PFSK-1 (cell line): ENCODE measurements at regions not wholly inside any gene's neighbourhood (a gene's known extent, or its start where the extent isn't known, plus 50 kb on each side); places are given as distances from the start of the nearest gene placed in this dataset.

ENCODE experiments used
- FOXP2 ChIP-seq: optimal IDR thresholded peaks from 2 replicates; pipeline ENCODE3; 2011; ENCODE audit warnings: borderline replicate concordance, control low read depth, inconsistent platforms; ENCODE audit not compliant: insufficient read depth; ENCODE audit errors: extremely low read length, extremely low read depth
- POLR2AphosphoS5 ChIP-seq: IDR thresholded peaks from 2 replicates; pipeline ENCODE4 v1.6.1; 2012; ENCODE audit warnings: low read depth, mild to moderate bottlenecking, control low read depth, low read length, moderate library complexity
- REST ChIP-seq, 2 experiments: IDR thresholded peaks; 2 replicates each; pipeline versions ENCODE4 v1.6.1 to v1.8.0; 2011 to 2012; ENCODE audit warnings: low read depth in 2 of 2, low read length in 2 of 2, control low read depth in 1 of 2, inconsistent platforms in 1 of 2, mild to moderate bottlenecking in 1 of 2, moderate library complexity in 1 of 2; ENCODE audit not compliant: insufficient read depth in 1 of 2
- SIN3A ChIP-seq: IDR thresholded peaks from 2 replicates; pipeline ENCODE4 v1.6.1; 2012; ENCODE audit warnings: mild to moderate bottlenecking, low read length, moderate library complexity, borderline replicate concordance; ENCODE audit not compliant: insufficient read depth
- TAF1 ChIP-seq: IDR thresholded peaks from 2 replicates; pipeline ENCODE4 v1.6.1; 2012; ENCODE audit warnings: low read length, control low read depth, borderline replicate concordance; ENCODE audit not compliant: insufficient read depth

- TF ChIP-seq TAF1 (no peak), FOXP2 (no peak), REST (IDR thresholded peaks at IDR 0.05; ENCODE audit: insufficient read depth in 1 of 2, low read depth in 2 of 2, low read length in 2 of 2) (no peak), SIN3A (no peak), POLR2AphosphoS5 (no peak)
Observed at GRCh38 chr6:6466967-6467761, 121.4 kb upstream of the LY86 start.

GRCh38 chr6:6469074-6469473 is 119.4 kb upstream of the LY86 start:
- TF ChIP-seq SIN3A (no peak), FOXP2 (no peak), TAF1 (no peak), POLR2AphosphoS5 (no peak), REST (IDR thresholded peaks at IDR 0.05; ENCODE audit: insufficient read depth in 1 of 2, low read depth in 2 of 2, low read length in 2 of 2) (no peak)

DNA sequence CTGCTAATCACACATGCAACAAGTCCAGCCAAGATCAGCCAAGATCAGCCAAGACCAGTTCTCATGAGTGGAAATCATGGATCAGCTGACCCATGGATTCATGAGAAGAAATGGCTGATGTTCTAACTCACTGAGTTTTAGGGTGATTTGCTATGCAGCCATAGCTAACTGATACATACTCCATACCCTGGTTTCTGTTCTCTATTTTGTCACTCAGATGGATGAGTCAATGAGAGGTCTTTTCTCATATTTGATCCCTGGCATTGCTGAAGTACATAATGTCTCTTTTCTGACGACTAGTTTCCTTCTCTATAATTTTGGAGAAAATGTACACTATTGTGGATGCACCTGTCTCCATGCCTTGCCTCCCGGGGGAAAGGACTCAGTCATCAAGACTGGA is 118.4 kb upstream of the LY86 start:
- TF ChIP-seq TAF1: no peak
- TF ChIP-seq FOXP2: no peak
- no peak for TF ChIP-seq POLR2AphosphoS5
- TF ChIP-seq SIN3A: no peak
- no peak for TF ChIP-seq REST (IDR thresholded peaks at IDR 0.05; ENCODE audit: insufficient read depth in 1 of 2, low read depth in 2 of 2, low read length in 2 of 2)

GRCh38 chr6:6471276-6471675 is 117.2 kb upstream of the LY86 start:
- TF ChIP-seq POLR2AphosphoS5: no peak
- TF ChIP-seq SIN3A: no peak
- TF ChIP-seq REST (IDR thresholded peaks at IDR 0.05; ENCODE audit: insufficient read depth in 1 of 2, low read depth in 2 of 2, low read length in 2 of 2): no peak
- TF ChIP-seq FOXP2: no peak
- TF ChIP-seq TAF1: no peak

- no peak for TF ChIP-seq REST (IDR thresholded peaks at IDR 0.05; ENCODE audit: insufficient read depth in 1 of 2, low read depth in 2 of 2, low read length in 2 of 2)
- TF ChIP-seq POLR2AphosphoS5: no peak
- no peak for TF ChIP-seq TAF1
- TF ChIP-seq SIN3A: no peak
- TF ChIP-seq FOXP2: no peak
Observed at GRCh38 chr6:6474170-6474920, 114.2 kb upstream of the LY86 start.
